A673 (cell line): ENCODE measurements at regions not wholly inside any gene's neighbourhood (a gene's known extent, or its start where the extent isn't known, plus 50 kb on each side); places are given as distances from the start of the nearest gene placed in this dataset.

ENCODE experiments used
- CTCF ChIP-seq: fragments of 300-800, 200-600 bp; sonication (generic); conservative IDR thresholded peaks from 2 replicates; pipeline ENCODE4 v1.5.1; 2017; ENCODE audit warnings: low read depth, mild to moderate bottlenecking, antibody characterized with exemption, low read length, moderate library complexity, mixed read lengths
- EZH2 ChIP-seq: fragments of 200-600 bp; sonication (generic); IDR thresholded peaks from 2 replicates; pipeline ENCODE4 v1.6.1; 2017; ENCODE audit warnings: borderline replicate concordance, low read depth, mild to moderate bottlenecking, mixed read lengths, antibody characterized with exemption, low read length; ENCODE audit not compliant: poor library complexity, severe bottlenecking

DNA sequence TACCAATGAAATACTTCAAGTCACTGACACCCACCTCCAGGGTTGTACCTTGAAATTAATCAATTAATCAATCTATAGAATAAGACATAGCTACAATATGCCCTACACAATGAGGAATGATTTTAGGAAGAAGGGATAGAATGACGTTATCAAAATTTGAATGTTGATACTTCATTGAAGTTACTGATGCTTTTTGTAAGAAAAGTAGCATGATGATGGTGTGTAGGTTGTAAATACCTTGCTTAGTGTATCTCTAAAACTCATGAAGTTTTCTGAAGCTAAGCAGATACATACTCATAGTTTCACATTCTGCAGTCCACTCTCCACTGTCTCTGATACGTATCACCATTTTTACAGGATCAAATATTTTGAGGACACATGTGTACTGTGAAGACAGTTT, 670.4 kb upstream of the GOT2 start:
- TF ChIP-seq CTCF (no peak), EZH2 (no peak)
